Thymus (tissue), 11 donors: ENCODE measurements at regions not wholly inside any gene's neighbourhood (a gene's known extent, or its start where the extent isn't known, plus 50 kb on each side); places are given as distances from the start of the nearest gene placed in this dataset.

Experiments used
- DNase-seq, 9 donors: peaks; one replicate each; pipeline ENCODE4 v3.0.0-alpha.2; 2013; ENCODE audit warnings: low spot score in 9 of 9, low read depth in 6 of 9, missing footprints in 1 of 9
- H3K27ac ChIP-seq, 2 donors: one replicate each; pipeline ENCODE4 v1.5.1; 2013; ENCODE audit warnings: control low read depth in 1 of 2, low read depth in 1 of 2, low read length in 1 of 2, mild to moderate bottlenecking in 1 of 2, moderate library complexity in 1 of 2
- H3K27me3 ChIP-seq, 2 donors: one replicate each; pipeline ENCODE4 v1.5.1; 2013; ENCODE audit warnings: low read length in 1 of 2; ENCODE audit not compliant: control insufficient read depth in 2 of 2, insufficient read depth in 1 of 2
- H3K36me3 ChIP-seq, 2 donors: one replicate each; pipeline ENCODE4 v1.5.1; 2013; ENCODE audit warnings: low read length in 1 of 2, mild to moderate bottlenecking in 1 of 2, moderate library complexity in 1 of 2; ENCODE audit not compliant: control insufficient read depth in 2 of 2, insufficient read depth in 2 of 2
- H3K4me1 ChIP-seq, 2 donors: one replicate each; pipeline ENCODE4 v1.5.1; 2013; ENCODE audit warnings: low read length in 2 of 2; ENCODE audit not compliant: control insufficient read depth in 2 of 2, insufficient read depth in 2 of 2
- H3K4me3 ChIP-seq, 2 donors: one replicate each; pipeline ENCODE4 v1.5.1; 2013; ENCODE audit warnings: low read length in 2 of 2, control low read depth in 1 of 2, mild to moderate bottlenecking in 1 of 2
- H3K9me3 ChIP-seq, 2 donors: one replicate each; pipeline ENCODE4 v1.5.1; 2013; ENCODE audit warnings: low read length in 1 of 2, mild to moderate bottlenecking in 1 of 2; ENCODE audit not compliant: control insufficient read depth in 2 of 2, insufficient read depth in 1 of 2
- WGBS: extraction: QIAGEN DNeasy Blood & Tissue Kit; methylation state at CpG from one replicate; pipeline ENCODE4 v1.1.7; 2013; 5-methylcytosine and 5-hydroxymethylcytosine counted together
- donor health status: healthy.

DNA sequence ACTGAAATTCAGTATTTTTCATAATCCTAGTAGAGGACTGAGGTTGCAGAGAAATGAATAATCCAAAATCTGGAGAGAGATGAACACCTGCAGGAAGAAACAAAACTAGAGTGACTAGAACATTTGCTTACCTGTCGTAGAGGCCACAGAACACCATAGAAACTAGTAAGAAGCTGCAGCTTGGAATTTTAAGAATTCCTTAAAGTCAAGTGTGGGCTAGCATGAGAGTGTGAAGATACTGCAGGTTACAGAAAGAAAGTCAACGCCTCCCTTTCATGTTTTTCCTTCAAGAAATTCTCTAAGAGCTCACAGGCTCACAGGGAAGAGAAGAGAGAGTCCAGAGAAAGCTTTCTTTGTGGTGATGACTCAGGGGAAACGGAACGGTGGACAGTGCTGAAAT, 633.7 kb downstream of the LRRIQ3 start:
- no peak for DNase-seq
- H3K36me3 ChIP-seq, result no peaks in the 10 kb centered on the region
- no peak overlapping the region for H3K27ac ChIP-seq
- no peak overlapping the region for H3K4me3 ChIP-seq
- H3K4me1 ChIP-seq, result no peaks in the 10 kb centered on the region
- WGBS, result 84% methylated on average over 4 of the region's 4 CpGs
- H3K9me3 ChIP-seq, result no peaks in the 10 kb centered on the region
- no peaks in the 10 kb centered on the region for H3K27me3 ChIP-seq

DNA sequence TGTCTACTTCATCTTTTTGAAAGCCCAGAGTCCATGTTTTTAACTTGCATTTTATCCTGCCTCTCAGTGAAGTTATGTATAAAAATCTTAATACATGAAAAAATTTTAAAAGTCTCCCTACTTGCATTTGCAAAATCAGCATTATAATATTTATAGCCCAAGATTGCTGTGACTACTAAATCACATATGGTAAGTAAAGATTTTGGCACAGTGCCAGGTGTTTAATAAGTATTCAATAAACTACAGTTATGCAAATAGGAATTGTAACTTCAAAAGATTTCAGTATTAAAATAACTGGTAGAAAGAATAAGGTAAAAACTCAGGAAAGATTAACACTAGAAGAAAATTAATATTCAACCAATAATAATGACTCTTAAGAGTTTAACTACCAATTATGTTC, 641.7 kb downstream of the LRRIQ3 start:
- Histone ChIP-seq H3K4me1 (no peaks in the 10 kb centered on the region), H3K4me3 (no peak overlapping the region), H3K27ac (no peak overlapping the region), H3K9me3 (peaks cover 0 to 8% of the 10 kb centered on the region in 2 donors), H3K27me3 (no peaks in the 10 kb centered on the region), H3K36me3 (no peaks in the 10 kb centered on the region)
- DNase-seq, result no peak

DNA sequence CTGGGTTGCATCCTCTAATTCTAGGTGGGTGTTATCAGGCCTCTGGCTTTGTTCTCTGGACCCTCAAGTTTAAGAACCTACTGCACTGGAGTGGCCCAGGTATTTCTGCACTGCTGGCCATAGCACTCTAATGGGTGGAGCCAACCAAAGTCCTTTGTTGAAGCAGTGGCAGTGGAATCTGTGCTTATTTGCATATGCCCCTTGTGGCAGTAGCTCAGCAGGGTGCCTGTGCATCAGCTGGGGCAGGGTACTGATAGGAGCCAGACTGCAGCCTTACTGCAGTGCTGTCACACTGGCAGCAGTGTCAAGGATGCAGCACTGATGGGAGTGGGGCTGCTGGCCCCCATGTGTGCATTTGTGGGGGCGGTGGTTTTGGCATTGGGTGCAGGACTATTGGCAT, 660.6 kb downstream of the LRRIQ3 start:
- no peak for DNase-seq
- Histone ChIP-seq H3K4me1 (no peaks in the 10 kb centered on the region), H3K36me3 (no peaks in the 10 kb centered on the region), H3K27ac (no peak overlapping the region), H3K4me3 (no peak overlapping the region), H3K9me3 (peaks cover 0 to 5% of the 10 kb centered on the region in 2 donors), H3K27me3 (no peaks in the 10 kb centered on the region)
- WGBS, result 94% methylated on average over 1 of the region's 1 CpG

DNA sequence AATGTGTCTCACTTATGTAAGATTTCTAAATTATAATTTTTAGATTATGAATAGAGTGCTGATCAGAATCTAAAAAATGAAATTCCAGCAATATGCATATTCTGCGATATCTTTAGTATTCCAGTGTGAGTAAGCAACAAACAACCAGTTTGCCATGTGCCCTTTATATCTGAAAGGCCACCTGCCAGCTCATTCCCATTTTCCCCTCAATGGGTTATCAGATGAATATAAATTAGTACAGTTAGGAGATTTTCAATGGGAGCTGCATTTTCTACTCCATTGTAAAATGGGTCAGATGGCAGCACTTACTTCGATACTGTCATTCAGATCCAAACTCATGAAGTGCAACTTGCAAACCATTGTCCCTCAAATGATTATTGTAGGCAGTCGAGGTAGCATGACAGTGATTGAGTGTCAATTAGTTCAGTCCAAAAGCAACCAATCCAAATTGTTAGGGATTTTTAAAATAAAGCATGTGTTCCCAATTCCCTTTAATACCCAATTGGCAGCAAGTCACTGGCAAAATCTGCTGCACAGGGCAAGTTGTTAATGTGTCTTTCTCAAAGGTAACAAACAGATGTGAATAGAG, 680.3 kb downstream of the LRRIQ3 start:
- H3K4me3 ChIP-seq, result no peak overlapping the region
- no peaks in the 10 kb centered on the region for H3K36me3 ChIP-seq
- no peak for DNase-seq
- H3K27me3 ChIP-seq, result no peaks in the 10 kb centered on the region
- WGBS, result 92% methylated on average over 3 of the region's 3 CpGs
- H3K9me3 ChIP-seq, result no peaks in the 10 kb centered on the region
- H3K27ac ChIP-seq, result no peak overlapping the region
- H3K4me1 ChIP-seq, result no peaks in the 10 kb centered on the region

DNA sequence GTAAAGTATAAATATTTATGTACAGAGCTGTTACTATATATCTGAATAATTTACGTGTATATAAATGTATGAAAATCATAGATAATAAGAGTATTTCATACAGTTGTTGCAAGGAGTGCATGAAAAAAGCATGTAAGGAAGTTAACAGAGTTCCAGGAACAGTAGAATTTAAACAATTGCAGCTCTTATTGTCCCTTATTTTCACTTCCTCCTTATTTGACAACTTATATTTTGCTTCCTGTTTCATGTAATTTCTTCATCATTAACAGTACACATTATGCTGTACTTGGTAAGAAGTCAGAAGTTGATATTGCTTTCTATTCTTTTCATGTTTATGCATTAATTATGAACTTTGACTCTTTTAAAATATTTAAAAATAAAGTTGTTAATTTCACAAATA, 681.5 kb downstream of the LRRIQ3 start:
- H3K4me1 ChIP-seq, result no peaks in the 10 kb centered on the region
- DNase-seq, result no peak
- WGBS, result 78% methylated on average over 1 of the region's 1 CpG

DNA sequence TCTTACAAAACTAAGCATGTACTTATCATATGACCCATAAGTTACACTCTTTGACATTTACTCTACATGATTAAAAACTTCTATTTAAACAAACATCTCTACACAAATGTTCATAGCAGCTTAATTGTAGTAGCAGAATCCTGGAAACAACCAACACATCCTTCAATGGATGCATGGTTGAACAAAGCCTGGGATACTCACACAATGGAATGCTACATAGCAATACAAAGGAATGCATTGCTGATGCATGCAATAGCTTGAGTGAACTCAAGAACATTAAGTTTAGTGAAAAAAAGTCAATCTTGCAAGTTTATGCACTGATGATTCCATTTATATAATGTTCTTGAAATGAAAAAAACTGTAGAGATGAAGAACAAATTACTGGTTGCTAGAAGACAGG, 686.9 kb downstream of the LRRIQ3 start:
- Histone ChIP-seq H3K4me1 (no peaks in the 10 kb centered on the region), H3K27me3 (no peaks in the 10 kb centered on the region), H3K9me3 (no peaks in the 10 kb centered on the region), H3K4me3 (no peak overlapping the region), H3K27ac (no peak overlapping the region), H3K36me3 (no peaks in the 10 kb centered on the region)
- DNase-seq, result no peak

More for the DNA sequence above, 681.5 kb downstream of the LRRIQ3 start:
- Histone ChIP-seq H3K9me3 (no peaks in the 10 kb centered on the region), H3K36me3 (no peaks in the 10 kb centered on the region), H3K27ac (no peak overlapping the region), H3K27me3 (no peaks in the 10 kb centered on the region), H3K4me3 (no peak overlapping the region)

DNA sequence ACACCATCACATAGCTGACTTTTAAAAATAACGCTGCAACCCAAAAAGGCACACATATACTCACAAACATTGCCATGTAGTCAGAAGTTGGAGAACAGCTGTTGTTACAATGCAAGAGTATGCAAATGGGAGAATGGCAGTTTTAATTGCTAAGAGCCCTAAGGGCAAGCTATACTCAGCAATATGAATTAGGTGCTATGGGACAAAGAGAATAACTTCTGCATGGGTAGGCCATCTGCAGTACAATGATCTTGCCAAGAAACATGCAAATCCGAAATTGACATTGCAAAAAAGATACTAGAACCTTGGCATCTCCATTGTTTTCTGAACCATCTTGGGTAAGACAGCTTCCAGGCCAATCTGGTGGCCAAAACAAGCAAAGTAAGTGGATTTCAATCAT, 697.8 kb downstream of the LRRIQ3 start:
- H3K27ac ChIP-seq, result no peak overlapping the region
- DNase-seq, result no peak
- H3K27me3 ChIP-seq, result no peaks in the 10 kb centered on the region
- no peaks in the 10 kb centered on the region for H3K9me3 ChIP-seq
- H3K36me3 ChIP-seq, result no peaks in the 10 kb centered on the region
- H3K4me1 ChIP-seq, result no peaks in the 10 kb centered on the region
- no peak overlapping the region for H3K4me3 ChIP-seq
- 58% methylated on average over 2 of the region's 2 CpGs for WGBS

DNA sequence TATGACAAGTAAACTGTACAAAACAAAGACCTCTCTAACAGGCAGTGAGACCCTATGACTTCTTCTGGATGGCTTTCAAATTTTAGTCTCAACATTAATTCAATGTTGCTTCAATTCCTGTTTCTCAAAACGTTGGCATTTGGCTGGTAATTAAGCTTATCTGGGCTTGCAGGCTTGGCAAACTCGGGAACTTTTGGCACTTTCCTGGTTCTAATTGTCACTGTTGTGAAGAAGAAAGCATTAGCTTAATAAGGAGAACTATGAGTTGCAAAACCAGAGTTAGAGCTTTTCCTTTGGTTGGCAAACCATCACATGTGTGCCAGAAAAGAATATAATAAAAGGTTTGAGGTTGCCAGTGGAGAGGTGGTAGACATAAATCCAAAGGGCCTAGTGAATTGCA, 698.3 kb downstream of the LRRIQ3 start:
- H3K27me3 ChIP-seq, result no peaks in the 10 kb centered on the region
- no peaks in the 10 kb centered on the region for H3K36me3 ChIP-seq
- no peaks in the 10 kb centered on the region for H3K9me3 ChIP-seq
- no peak overlapping the region for H3K27ac ChIP-seq
- DNase-seq, result no peak
- WGBS, result 60% methylated on average over 2 of the region's 2 CpGs
- H3K4me1 ChIP-seq, result no peaks in the 10 kb centered on the region
- no peak overlapping the region for H3K4me3 ChIP-seq

DNA sequence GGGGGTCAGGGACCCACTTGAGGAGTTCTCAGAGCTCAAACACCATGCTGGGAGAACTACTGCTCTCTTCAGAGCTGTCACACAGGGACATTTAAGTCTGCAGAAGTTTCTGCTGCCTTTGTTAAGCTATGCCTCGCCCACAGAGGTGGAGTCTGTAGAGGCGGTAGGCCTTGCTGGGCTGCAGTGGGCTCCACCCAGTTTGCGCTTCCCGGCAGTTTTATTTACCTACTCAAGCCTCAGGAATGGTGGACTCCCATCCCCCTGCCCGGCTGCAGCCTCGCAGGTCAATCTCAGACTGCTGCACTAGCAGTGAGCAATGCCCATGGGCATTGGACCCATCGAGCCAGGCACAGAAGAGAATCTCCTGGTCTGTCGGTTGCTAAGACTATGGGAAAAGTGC, 706.4 kb downstream of the LRRIQ3 start:
- H3K27ac ChIP-seq, result no peak overlapping the region
- peaks cover 0 to 6% of the 10 kb centered on the region in 2 donors for H3K9me3 ChIP-seq
- no peaks in the 10 kb centered on the region for H3K27me3 ChIP-seq
- no peak for DNase-seq
- H3K4me1 ChIP-seq, result no peaks in the 10 kb centered on the region
- no peaks in the 10 kb centered on the region for H3K36me3 ChIP-seq
- WGBS, result 95% methylated on average over 8 of the region's 8 CpGs
- H3K4me3 ChIP-seq, result no peak overlapping the region
